ENCODE measurements at regions not wholly inside any gene's neighbourhood (a gene's known extent, or its start where the extent isn't known, plus 50 kb on each side); places are given as distances from the start of the nearest gene placed in this dataset.

- Histone ChIP-seq H3K4me2 (ENCODE audit: insufficient read depth, insufficient read length, low read length) (no peak overlapping the region), H3K27me3 (ENCODE audit: insufficient read depth, low read length) (no peaks in the 10 kb centered on the region), H3K18ac (ENCODE audit: insufficient read length, low read depth, low read length) (no peak overlapping the region), H3K9me3 (ENCODE audit: control insufficient read depth, low read depth, low read length) (no peaks in the 10 kb centered on the region), H3K56ac (ENCODE audit: insufficient read length, low read depth, low read length) (no peak overlapping the region), H2BK12ac (ENCODE audit: insufficient read length, low read depth, low read length) (no peak overlapping the region), H4K5ac (ENCODE audit: insufficient read length, low read depth, low read length) (no peak overlapping the region), H3K23ac (ENCODE audit: insufficient read length, low read depth, low read length) (no peak overlapping the region), H4K8ac (replicated peaks; ENCODE audit: insufficient read length, low read depth, low read length) (no peak overlapping the region), H3K27ac (ENCODE audit: insufficient read length, low read depth, low read length) (no peak overlapping the region), H3K9ac (ENCODE audit: extremely low read depth, insufficient read length, low read length) (no peak overlapping the region), H2BK20ac (ENCODE audit: low read depth, low read length, poor library complexity, severe bottlenecking) (no peak overlapping the region), H3K14ac (ENCODE audit: insufficient read depth, low read length) (no peak overlapping the region), H4K91ac (ENCODE audit: insufficient read length, low read depth, low read length) (no peak overlapping the region), H2BK15ac (ENCODE audit: low read depth, low read length) (no peak overlapping the region), H3K4me1 (ENCODE audit: insufficient read depth, low read length) (no peaks in the 10 kb centered on the region), H4K20me1 (ENCODE audit: control insufficient read depth, insufficient read depth, insufficient read length) (no peaks in the 10 kb centered on the region), H2BK5ac (ENCODE audit: insufficient read length, low read length) (no peak overlapping the region), H3K23me2 (ENCODE audit: insufficient read length, low read depth, low read length, poor library complexity, severe bottlenecking) (no peaks in the 10 kb centered on the region), H3K79me1 (ENCODE audit: insufficient read depth, low read depth, low read length, poor library complexity, severe bottlenecking) (no peaks in the 10 kb centered on the region), H3T11ph (ENCODE audit: low read length) (no peak overlapping the region), H3K79me2 (ENCODE audit: insufficient read depth, low read length) (no peaks in the 10 kb centered on the region), H2BK120ac (ENCODE audit: low read depth, low read length, poor library complexity, severe bottlenecking) (no peak overlapping the region), H3K4ac (ENCODE audit: low read depth, low read length) (no peak overlapping the region), H2AFZ (ENCODE audit: low read length) (no peak overlapping the region), H2AK5ac (ENCODE audit: insufficient read length, low read length) (no peak overlapping the region)
- TF ChIP-seq, protein P1, sequence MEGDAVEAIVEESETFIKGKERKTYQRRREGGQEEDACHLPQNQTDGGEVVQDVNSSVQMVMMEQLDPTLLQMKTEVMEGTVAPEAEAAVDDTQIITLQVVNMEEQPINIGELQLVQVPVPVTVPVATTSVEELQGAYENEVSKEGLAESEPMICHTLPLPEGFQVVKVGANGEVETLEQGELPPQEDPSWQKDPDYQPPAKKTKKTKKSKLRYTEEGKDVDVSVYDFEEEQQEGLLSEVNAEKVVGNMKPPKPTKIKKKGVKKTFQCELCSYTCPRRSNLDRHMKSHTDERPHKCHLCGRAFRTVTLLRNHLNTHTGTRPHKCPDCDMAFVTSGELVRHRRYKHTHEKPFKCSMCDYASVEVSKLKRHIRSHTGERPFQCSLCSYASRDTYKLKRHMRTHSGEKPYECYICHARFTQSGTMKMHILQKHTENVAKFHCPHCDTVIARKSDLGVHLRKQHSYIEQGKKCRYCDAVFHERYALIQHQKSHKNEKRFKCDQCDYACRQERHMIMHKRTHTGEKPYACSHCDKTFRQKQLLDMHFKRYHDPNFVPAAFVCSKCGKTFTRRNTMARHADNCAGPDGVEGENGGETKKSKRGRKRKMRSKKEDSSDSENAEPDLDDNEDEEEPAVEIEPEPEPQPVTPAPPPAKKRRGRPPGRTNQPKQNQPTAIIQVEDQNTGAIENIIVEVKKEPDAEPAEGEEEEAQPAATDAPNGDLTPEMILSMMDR (conservative IDR thresholded peaks at IDR 0.05): no peak
- Mint-ChIP-seq H3K4me3 (no peak overlapping the region), H3K36me3 (ENCODE audit: insufficient read depth in 1 of 3, low read depth in 3 of 3) (no peaks in the 10 kb centered on the region), H3K27me3 (ENCODE audit: low read depth) (no peaks in the 10 kb centered on the region; the same call in 1 of the 2 replicates), H3K9me3 (no peaks in the 10 kb centered on the region), H3K4me1 (peaks cover 0 to 6% of the 10 kb centered on the region in 2 experiments; a peak in 2 of 4 replicates), H3K27ac (no peak overlapping the region)
- no peak for DNase-seq
- WGBS (ENCODE audit: extremely low coverage, insufficient read length, low lambda C conversion rate): no CpG with 5 or more reads among the region's 3 CpGs
Observed at GRCh38 chr2:220654322-220654721, 917.8 kb downstream of the EPHA4 start.
